GM10266 (cell line): ENCODE measurements at regions not wholly inside any gene's neighbourhood (a gene's known extent, or its start where the extent isn't known, plus 50 kb on each side); places are given as distances from the start of the nearest gene placed in this dataset.
"Not testable (repeated sequence)": the region's sequence is repeated elsewhere in the genome, so short reads cannot be mapped to it uniquely, and the experiment has no call there.

Experiments used
- DNase-seq: peaks from one replicate; pipeline ENCODE4 v3.0.0; 2012; ENCODE audit errors: extremely low spot score
- CTCF ChIP-seq: IDR thresholded peaks from 2 replicates; pipeline ENCODE4 v1.5.1; 2012; ENCODE audit warnings: mild to moderate bottlenecking, low read depth; ENCODE audit not compliant: control insufficient read depth, insufficient read depth; ENCODE audit errors: missing control alignments

GRCh38 chr18:28281400-28281799 lies 104.5 kb upstream of the CDH2 start:
- no peak for DNase-seq
- no peak for TF ChIP-seq CTCF

- no peak for TF ChIP-seq CTCF
- no peak for DNase-seq
Measured at GRCh38 chr18:28269750-28270149, 92.8 kb upstream of the CDH2 start.

- no peak for DNase-seq
- TF ChIP-seq CTCF = no peak
Measured at GRCh38 chr18:28267878-28268625, 91.1 kb upstream of the CDH2 start.

- DNase-seq = no peak
- no peak for TF ChIP-seq CTCF
Measured at GRCh38 chr18:28267276-28267675, 90.3 kb upstream of the CDH2 start.

GRCh38 chr18:28256166-28256565 lies 79.2 kb upstream of the CDH2 start:
- no peak for TF ChIP-seq CTCF
- DNase-seq = no peak

- no peak for DNase-seq
- TF ChIP-seq CTCF = no peak
Measured at GRCh38 chr18:28248653-28249052, 71.7 kb upstream of the CDH2 start.

GRCh38 chr18:28240626-28241025 lies 63.7 kb upstream of the CDH2 start:
- DNase-seq = not testable (repeated sequence)

- no peak for DNase-seq
- TF ChIP-seq CTCF = no peak
Measured at GRCh38 chr18:28236487-28236886, 59.6 kb upstream of the CDH2 start.
